ENCODE measurements at regions not wholly inside any gene's neighbourhood (a gene's known extent, or its start where the extent isn't known, plus 50 kb on each side); places are given as distances from the start of the nearest gene placed in this dataset.

- Histone ChIP-seq H3K27me3 (no peaks in the 10 kb centered on the region), H3K27ac (no peak overlapping the region), H3K4me1 (peaks cover 17 to 18% of the 10 kb centered on the region in 2 donors), H3K9me3 (no peaks in the 10 kb centered on the region), H3K36me3 (no peaks in the 10 kb centered on the region), H3K4me3 (replicated peaks in 1 of 3) (no peak overlapping the region)
- TF ChIP-seq CTCF (IDR thresholded peaks at IDR 0.05): no peak
- TF ChIP-seq POLR2A (IDR thresholded peaks at IDR 0.05): no peak
- 44 to 54% methylated on average over 6 of the region's 6 CpGs for whole genome bisulfite sequencing, 2 donors
- peak; percentile 12 to 32 for DNase-seq
- intact Hi-C loops (cut with DNase I): no loop called here
These were observed 340.8 kb downstream of the MN1 start for GRCh38 chr22:27460591-27461347.

- 54 to 56% methylated on average over 3 of the region's 3 CpGs for WGBS, 2 donors
- peaks cover 17 to 18% of the 10 kb centered on the region in 2 donors for H3K4me1 ChIP-seq
- H3K27me3 ChIP-seq: no peaks in the 10 kb centered on the region
- no peak overlapping the region for H3K27ac ChIP-seq
- H3K9me3 ChIP-seq: no peaks in the 10 kb centered on the region
- DNase-seq: peak in 1 of 2 donors; percentile 3
- intact Hi-C loops (cut with DNase I): no loop called here
- TF ChIP-seq POLR2A (IDR thresholded peaks at IDR 0.05) (no peak), CTCF (IDR thresholded peaks at IDR 0.05) (no peak)
- no peak overlapping the region for H3K4me3 ChIP-seq (replicated peaks in 1 of 3)
- no peaks in the 10 kb centered on the region for H3K36me3 ChIP-seq
These were observed 340.1 kb downstream of the MN1 start for GRCh38 chr22:27461470-27461869.

- H3K4me1 ChIP-seq: peaks cover 17 to 18% of the 10 kb centered on the region in 2 donors
- no peaks in the 10 kb centered on the region for H3K36me3 ChIP-seq
- H3K9me3 ChIP-seq: no peaks in the 10 kb centered on the region
- TF ChIP-seq CTCF (IDR thresholded peaks at IDR 0.05) (no peak), POLR2A (IDR thresholded peaks at IDR 0.05) (no peak)
- H3K4me3 ChIP-seq (replicated peaks in 1 of 3): no peak overlapping the region
- peak; percentile 40 to 53 for DNase-seq
- no peaks in the 10 kb centered on the region for H3K27me3 ChIP-seq
- 15 to 19% methylated on average over 7 of the region's 7 CpGs for WGBS, 2 donors
- H3K27ac ChIP-seq: no peak overlapping the region
- intact Hi-C loops (cut with DNase I): no loop called here
These were observed 339.4 kb downstream of the MN1 start for GRCh38 chr22:27462190-27462589.

GRCh38 chr22:27463121-27463660 is 338.4 kb downstream of the MN1 start:
- Histone ChIP-seq H3K27ac (no peak overlapping the region), H3K36me3 (no peaks in the 10 kb centered on the region), H3K4me3 (replicated peaks in 1 of 3) (no peak overlapping the region), H3K4me1 (peaks cover 17 to 18% of the 10 kb centered on the region in 2 donors), H3K27me3 (no peaks in the 10 kb centered on the region), H3K9me3 (no peaks in the 10 kb centered on the region)
- TF ChIP-seq CTCF (IDR thresholded peaks at IDR 0.05) (no peak), POLR2A (IDR thresholded peaks at IDR 0.05) (no peak)
- 89 to 94% methylated on average over 13 of the region's 13 CpGs for WGBS, 2 donors
- DNase-seq: no peak
- intact Hi-C loops (cut with DNase I): no loop called here

GRCh38 chr22:27466229-27466628 is 335.3 kb downstream of the MN1 start:
- H3K4me3 ChIP-seq (replicated peaks in 1 of 3): no peak overlapping the region
- no peak for TF ChIP-seq CTCF (IDR thresholded peaks at IDR 0.05)
- no peak for TF ChIP-seq POLR2A (IDR thresholded peaks at IDR 0.05)
- H3K4me1 ChIP-seq: peaks cover 17 to 18% of the 10 kb centered on the region in 2 donors
- intact Hi-C loops (cut with DNase I): no loop called here
- no peaks in the 10 kb centered on the region for H3K36me3 ChIP-seq
- no peaks in the 10 kb centered on the region for H3K9me3 ChIP-seq
- WGBS, 2 donors: 86 to 100% methylated on average over 2 of the region's 2 CpGs
- H3K27me3 ChIP-seq: no peaks in the 10 kb centered on the region
- H3K27ac ChIP-seq: no peak overlapping the region
- DNase-seq: no peak
